GM12864 (cell line): ENCODE measurements at regions not wholly inside any gene's neighbourhood (a gene's known extent, or its start where the extent isn't known, plus 50 kb on each side); places are given as distances from the start of the nearest gene placed in this dataset.

Experiments
- DNase-seq: peaks from one replicate; pipeline ENCODE4 v3.0.0-alpha.2; 2011; ENCODE audit warnings: low read depth
- H3K4me3 ChIP-seq: 2 replicates; pipeline ENCODE4 v1.5.1; 2011; ENCODE audit warnings: mild to moderate bottlenecking, low read depth, low read length, control low read depth
- TF ChIP-seq, protein P1 (sequence below): IDR thresholded peaks from 2 replicates; pipeline ENCODE4 v1.5.1; 2011; ENCODE audit warnings: low read depth, mild to moderate bottlenecking, moderate library complexity, low read length, control low read depth, inconsistent platforms; ENCODE audit errors: missing control alignments

DNA sequence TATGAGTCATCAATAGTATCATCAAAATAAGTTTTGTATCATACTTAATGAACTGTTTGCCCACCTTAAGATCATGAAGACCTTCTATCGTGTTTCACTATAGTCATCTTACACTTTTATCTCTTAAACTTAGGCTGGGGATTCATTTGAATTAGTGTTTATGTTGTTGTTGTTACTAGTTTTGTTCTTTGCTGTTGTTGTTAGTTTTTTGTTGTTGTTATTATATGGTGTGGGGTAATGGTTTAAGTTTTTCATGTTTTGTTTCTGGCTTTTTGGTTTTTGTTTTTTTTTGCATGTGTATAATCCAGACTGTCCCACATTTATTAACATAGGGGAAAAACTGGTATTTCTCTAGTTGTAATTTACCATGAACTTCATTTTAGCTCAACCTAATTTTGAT, 965.1 kb upstream of the MIR17HG start:
- TF ChIP-seq, protein P1, sequence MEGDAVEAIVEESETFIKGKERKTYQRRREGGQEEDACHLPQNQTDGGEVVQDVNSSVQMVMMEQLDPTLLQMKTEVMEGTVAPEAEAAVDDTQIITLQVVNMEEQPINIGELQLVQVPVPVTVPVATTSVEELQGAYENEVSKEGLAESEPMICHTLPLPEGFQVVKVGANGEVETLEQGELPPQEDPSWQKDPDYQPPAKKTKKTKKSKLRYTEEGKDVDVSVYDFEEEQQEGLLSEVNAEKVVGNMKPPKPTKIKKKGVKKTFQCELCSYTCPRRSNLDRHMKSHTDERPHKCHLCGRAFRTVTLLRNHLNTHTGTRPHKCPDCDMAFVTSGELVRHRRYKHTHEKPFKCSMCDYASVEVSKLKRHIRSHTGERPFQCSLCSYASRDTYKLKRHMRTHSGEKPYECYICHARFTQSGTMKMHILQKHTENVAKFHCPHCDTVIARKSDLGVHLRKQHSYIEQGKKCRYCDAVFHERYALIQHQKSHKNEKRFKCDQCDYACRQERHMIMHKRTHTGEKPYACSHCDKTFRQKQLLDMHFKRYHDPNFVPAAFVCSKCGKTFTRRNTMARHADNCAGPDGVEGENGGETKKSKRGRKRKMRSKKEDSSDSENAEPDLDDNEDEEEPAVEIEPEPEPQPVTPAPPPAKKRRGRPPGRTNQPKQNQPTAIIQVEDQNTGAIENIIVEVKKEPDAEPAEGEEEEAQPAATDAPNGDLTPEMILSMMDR: no peak
- H3K4me3 ChIP-seq: no peak overlapping the region

DNA sequence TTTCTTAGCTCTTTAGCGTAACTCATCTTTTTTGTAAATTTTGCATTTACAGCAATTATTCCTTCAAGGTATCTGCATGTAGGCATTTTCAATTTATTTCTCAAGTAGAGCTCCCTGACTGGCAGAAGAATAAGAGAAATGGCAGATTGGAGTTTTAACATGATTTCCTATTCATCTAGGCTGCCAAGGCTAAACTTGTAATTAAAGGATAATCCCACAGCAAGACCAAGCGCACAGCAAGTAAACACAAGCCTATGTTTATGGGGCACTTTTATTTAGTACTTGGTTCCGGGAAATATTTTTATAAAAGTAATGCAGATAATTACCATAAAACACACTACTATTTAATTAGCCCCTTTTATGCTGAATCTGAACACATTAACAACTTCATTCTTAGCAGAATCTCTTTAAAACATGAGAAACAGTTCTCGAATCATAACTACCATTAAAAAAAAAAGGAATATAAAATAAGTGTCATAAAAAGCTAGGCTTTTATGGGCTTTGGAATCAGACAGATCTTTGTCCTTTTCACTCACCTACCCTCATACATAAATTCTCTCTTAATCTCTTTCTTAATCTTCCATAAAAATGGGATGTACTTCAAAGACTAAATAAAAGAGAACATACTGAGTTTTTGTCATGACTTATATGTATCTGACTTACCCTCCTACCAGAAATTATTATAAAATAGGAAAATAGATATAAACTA, 961.6 kb upstream of the MIR17HG start:
- TF ChIP-seq, protein P1: no peak
- DNase-seq: no peak
- no peak overlapping the region for H3K4me3 ChIP-seq

More for the DNA sequence above, 965.1 kb upstream of the MIR17HG start:
- DNase-seq: no peak

DNA sequence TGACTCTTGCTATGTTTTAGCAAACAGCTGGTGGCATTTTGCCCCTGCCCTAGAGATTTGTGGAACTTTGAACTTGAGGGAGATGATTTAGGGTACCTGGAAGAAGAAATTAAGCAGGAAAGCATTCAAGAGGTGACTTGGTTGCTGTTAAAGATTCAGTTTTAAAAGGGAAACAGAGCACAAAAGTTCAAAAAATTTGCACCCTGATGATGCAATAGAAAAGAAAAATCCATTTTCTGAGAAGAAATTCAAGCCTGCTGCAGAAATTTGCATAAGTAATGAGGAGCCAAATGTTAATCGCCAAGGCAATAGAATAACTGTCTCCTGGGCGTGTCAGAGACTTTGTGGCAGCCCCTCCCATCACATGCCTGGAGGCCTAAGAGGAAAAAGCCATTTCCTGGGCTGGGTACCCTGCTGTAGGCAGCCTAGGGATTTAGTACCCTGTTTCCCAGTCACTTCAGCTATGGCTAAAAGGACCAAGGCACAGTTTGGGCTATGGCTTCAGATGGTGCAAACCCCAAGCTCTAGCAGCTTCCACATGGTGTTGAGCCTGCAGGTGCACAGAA, 958.5 kb upstream of the MIR17HG start:
- TF ChIP-seq, protein P1: no peak
- no peak for DNase-seq
- H3K4me3 ChIP-seq: no peak overlapping the region

DNA sequence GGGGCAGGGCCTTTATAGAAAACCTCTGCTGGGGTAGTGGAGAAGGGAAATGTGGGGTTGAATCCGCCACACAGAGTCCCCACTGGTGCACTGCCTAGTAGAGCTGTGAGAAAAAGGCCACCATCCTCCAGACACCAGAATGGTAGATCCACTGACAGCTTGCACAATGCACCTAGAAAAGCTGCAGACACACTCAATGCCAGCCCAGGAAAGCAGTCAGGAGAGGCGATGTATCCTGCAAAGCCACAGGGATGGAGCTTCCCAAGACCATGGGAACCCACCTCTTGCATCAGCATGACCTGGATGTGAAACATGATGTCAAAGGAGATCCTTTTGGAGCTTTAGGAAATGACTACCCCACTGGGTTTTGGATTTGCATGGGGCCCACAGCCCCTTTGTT, 958.0 kb upstream of the MIR17HG start:
- TF ChIP-seq, protein P1: no peak
- no peak overlapping the region for H3K4me3 ChIP-seq
- no peak for DNase-seq

DNA sequence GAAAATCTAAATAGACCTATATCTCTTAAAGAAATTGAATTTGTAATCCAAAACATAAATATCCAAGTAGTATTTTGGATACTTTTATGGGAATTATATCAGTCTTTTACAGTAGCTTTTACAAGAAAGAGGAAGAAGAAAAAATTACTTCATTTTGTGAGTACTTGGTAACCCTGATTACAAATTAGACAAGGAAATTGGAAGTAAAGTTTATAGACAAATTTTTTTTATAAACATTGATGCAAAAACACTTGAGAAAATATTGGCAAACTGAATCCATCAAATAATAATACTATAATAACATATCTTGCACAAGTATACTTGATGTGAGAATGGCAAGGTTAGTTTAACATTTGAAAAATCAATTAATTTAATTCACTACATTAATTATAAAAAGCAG, 954.1 kb upstream of the MIR17HG start:
- TF ChIP-seq, protein P1: no peak
- no peak overlapping the region for H3K4me3 ChIP-seq
- DNase-seq: no peak

DNA sequence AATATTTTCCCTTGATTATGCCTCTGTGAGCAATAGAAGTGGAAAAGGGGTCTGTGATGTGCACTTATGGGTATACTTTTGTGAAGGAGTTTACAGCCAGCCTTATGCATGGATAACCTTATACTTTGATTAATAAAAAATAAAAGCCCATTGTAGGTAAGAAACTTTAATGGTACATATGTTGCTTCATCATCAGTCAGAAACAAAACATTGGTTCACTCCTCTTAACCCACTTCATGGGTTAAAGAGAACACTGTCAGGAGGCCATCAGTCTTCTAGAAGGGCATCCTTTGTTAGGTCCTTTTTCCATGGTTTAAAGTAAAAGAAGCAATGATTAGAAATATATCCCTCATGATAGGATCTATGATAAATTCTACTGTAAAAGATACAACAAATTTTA, 952.1 kb upstream of the MIR17HG start:
- no peak overlapping the region for H3K4me3 ChIP-seq
- DNase-seq: no peak
- TF ChIP-seq, protein P1: no peak

DNA sequence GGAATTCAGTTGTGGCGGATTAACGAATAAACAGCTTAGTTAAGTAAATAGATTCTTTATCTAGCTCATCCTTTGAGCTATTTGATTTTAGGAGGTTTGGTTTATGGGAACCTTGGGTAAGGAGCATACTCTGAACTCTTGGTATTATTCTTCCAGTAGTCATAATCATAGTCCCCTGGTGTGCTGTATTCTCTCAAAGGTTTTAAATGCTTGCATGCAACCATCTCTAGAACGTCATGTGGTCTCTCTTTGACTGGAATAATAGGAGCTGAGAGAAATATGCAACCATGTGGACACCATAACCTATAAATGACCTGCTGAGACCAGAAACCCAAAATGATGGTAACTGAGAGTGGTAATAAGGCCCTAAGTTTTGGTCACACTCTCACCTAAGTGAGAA, 951.6 kb upstream of the MIR17HG start:
- no peak for DNase-seq
- H3K4me3 ChIP-seq: no peak overlapping the region
- TF ChIP-seq, protein P1: no peak
